Hematopoietic multipotent progenitor cell (in vitro differentiated cells): ENCODE measurements at regions not wholly inside any gene's neighbourhood (a gene's known extent, or its start where the extent isn't known, plus 50 kb on each side); places are given as distances from the start of the nearest gene placed in this dataset.
"Not testable (repeated sequence)": the region's sequence is repeated elsewhere in the genome, so short reads cannot be mapped to it uniquely, and the experiment has no call there.

ENCODE experiments used
- DNase-seq, 3 donors: peaks; one replicate each; pipeline ENCODE4 v3.0.0-alpha.2; 2011 to 2015; ENCODE audit warnings: low read depth in 2 of 3, low spot score in 2 of 3

DNA sequence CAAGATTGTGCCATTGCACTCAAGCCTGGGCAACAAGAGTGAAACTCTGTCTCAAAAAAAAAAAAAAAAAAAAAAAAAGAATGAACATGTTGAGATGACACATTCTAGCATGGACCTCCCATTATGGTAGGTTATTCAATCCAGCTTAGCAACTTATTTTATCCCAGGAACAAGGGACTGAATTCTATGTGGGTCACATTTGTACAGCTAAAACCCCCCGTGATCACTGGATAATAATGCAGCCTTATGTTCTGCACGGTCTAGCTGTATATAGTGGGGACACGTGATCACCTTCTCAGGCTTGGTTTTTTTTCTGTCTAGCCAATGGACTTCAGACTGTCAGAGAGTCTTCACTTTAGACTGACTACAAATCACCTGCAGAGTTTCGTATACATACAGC is 115.2 kb upstream of the FRG1 start:
- no peak for DNase-seq

DNA sequence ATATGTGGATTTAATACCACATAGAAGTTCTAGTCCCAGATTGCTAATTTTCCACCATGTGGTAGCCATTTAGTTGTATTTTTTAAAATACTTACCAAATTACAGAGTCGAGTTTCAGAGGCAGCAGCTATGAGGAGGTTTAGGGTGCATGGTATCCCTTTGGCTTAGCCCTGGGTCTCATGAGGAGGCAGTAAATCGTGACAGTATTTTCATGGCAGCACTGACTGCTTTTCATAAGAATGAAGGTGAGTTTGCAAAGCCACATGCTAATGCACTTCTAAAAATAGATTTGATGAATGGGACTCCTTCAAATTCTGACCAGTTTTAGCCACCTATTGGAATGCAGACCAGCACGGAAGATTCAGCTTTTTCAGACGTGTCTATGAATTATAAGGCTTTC is 114.0 kb upstream of the FRG1 start:
- DNase-seq, result no peak

DNA sequence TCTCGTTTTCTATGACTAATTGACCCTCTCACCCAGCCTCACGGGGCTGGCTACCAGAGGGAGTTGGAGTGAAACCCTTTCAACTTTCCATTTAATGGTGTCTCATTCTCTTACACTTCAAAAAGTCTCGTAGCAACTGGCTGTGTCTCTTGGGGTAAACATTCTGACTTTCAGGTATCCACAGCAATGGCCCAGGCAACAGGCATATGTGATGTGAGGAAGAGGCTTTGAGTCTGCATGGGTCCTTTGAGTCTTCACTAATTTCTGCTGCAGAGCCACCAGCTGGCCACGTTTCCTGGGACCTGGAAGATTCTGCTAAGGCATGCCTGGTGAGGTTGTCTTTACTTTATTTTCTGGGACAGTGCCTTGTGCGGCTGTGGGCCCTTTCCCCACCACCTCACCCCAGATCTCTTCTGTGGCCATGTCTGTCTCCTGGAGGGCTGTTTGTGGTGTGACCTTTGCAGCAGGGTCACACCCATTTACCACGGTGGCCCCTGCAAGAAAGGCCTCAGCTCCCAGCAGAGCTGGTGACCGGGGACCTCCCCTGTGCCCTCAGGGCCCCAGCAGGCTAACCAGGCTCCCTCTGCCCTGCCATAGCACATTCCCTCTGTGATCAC is 112.5 kb upstream of the FRG1 start:
- no peak for DNase-seq

DNA sequence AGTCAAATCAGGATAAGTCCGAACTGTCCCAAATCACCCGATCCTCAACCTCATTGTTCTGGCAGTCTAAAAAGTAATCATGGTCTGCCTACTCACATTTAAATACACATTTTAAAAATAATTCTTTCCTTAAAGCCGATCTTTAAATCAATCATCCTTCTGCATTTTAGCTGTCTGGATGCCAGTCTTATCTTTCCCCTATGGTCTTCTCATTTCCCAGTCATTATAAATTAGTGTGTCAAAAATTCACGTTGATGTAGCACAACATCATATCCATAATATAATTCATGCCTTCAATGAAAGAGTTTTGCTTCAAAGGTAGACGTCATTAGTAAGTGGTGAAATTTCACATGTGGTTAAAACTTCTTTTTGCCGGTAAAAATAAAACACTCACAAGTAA is 108.1 kb upstream of the FRG1 start:
- no peak for DNase-seq

DNA sequence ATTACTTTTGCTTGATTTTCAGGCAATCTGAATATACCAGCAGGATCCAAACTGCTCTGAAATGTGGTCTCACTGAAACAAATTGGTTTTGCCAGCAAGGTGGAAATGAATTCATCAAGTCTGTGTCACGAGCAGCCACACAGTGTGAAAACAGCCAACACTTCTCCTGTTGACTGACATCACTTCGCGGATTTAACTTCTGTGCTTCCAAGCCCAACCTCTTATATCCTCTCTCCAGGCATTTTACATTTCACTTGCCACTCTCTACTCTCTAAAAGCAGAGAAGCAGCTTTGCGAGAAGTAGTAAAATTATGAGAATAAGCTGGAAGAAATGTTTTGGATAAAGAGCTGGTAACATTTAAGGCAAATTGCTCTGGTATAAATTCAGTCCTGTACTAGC is 106.1 kb upstream of the FRG1 start:
- DNase-seq, result no peak

DNA sequence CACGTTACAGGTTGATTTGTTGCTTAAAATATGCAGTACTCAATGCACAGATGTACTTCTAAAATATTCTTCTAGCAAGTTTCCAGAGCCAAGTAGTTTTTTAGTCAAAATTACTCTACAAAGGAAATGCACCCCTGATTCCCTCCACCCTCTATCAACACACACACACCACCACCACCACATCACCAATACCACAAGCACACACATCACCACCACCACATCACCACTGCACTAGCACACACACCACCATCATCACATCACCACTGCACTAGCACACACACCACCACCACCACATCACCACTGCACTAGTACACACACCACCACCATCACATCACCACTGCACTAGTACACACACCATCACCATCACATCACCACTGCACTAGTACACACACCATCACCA is 105.2 kb upstream of the FRG1 start:
- DNase-seq, result no peak

DNA sequence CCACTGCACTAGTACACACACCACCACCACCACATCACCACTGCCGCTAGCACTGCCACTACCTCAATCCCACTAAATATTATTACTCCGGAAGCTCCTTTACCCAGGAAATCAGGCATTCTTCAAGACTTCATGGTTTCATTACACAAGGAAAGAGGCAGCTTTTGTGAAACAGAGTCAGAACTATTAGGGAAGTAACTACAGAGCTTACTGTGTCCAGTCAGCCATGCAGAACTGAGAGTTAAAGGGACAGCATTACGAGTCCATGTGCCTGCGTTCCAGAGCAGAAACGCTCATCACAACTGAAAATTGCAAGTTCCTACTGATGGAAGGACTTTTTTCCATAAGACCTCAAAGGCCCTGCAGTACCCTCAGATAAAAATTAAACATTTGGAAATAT is 103.2 kb upstream of the FRG1 start:
- no peak for DNase-seq

DNA sequence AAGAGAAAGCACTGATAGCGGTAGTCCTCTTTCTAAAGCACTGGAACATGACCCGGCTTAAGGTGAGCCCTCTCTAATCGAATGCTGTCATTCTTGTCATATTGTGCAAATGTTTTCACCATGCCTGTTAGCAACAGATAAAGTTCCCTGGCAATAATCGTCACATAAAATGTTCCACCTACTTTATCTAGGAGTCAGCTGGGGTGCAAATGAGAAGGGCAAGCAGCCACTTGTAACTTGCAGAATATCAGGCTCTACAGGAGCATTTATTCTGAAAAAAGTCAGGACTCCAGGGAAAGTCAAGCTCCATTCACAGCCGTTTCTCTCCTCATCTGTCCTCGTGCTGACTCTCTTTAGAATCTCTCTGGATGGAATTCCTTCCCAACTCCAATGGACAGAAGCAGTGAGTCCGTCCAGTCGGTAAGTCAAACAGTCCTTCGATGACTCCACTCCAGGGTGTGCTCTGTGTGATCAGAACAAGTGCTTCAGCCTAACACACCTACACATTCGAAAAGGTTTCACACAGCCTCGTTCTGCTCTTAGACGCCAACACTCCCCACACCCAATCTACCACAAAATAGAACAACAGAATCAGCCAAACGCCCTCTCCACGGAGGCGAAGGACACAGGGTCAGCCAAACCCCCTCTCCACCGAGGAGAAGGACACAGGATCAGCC is 101.7 kb upstream of the FRG1 start:
- no peak for DNase-seq

DNA sequence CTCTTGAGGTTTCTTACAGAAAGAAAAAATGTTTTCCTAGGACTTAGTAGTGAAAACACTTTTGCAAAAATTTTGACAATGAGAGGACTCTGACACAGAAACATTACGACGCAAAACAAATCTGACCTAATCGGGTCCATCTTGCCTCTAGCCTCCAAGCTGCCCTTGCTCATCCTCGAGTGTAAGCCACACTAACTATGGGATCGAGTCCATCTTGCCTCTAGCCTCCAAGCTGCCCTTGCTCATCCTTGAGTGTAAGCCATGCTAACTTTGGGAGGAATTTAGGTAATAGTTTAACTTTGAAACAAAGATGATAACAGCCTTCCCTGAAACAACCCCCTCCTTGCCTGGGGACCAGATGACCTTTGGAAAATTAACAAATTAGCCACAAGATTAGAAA is 100.3 kb upstream of the FRG1 start:
- no peak for DNase-seq

DNA sequence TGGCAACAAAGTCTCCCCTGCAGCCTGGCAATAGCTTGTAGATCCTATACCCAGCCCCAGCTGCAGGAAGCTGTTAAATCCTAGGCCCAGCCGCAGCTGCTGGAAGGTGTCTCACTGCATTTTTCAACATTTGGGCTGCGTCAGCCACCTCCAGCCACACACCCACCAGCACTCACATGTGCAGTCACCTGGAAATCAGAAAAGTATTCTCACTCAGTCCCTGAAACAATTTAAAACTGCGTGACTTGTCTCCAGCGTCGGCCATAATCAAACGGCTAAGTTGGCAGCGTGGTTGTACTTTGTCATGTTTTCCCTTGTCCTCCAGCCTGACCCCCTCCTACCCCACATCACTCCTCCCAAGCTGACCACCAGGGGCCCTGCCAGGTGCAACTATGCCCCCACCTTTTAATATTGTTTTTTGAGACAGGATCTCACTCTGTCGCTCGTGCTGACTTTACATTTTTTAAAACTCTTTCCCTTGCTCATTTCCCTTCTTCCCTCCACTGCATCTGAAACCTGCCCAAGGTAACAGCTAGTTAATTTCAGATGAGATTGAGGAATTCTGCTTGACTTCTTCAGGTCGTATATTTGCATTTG is 97.2 kb upstream of the FRG1 start:
- DNase-seq, result no peak

DNA sequence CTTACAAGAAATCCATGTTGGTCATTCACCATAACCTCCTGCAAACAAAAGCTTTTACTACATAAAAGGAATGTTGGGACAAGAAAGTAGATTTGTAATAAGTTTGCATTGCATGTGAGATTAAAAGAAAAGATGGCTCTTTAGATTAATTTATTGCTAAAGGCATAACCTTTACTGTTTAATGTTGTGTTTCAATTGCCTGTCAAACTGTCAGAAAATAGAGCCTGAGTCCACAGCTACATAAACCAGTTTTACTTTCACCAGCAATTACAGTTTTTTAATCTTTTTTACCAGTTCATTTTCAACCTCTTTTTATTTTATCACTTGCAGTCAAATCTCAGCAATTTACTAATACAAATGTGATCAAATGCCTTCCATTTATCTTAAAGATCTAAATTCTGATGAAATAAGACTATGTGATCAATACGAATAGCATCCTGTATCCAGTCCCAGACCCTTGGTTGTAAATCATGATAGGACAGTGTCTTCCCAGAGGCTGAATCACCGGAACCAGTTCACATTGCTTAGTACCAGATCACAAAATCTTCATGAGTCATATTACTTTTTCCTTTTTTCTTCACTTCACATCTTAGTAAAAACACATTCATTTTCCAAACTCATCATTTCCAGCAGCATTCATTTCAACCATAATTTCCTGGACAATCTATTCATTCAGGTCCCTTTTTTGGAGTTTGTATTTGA is 95.4 kb upstream of the FRG1 start:
- no peak for DNase-seq

DNA sequence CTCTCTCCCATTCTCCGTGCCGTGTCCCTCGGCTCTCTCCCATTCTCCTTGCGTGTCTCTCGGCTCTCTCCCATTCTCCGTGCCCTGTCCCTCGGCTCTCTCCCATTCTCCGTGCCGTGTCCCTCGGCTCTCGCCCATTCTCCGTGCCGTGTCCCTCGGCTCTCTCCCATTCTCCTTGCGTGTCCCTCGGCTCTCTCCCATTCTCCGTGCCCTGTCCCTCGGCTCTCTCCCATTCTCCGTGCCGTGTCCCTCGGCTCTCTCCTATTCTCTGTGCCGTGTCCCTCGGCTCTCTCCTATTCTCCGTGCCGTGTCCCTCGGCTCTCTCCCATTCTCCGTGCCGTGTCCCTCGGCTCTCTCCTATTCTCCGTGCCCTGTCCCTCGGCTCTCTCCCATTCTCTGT is 94.6 kb upstream of the FRG1 start:
- DNase-seq, result not testable (repeated sequence)

DNA sequence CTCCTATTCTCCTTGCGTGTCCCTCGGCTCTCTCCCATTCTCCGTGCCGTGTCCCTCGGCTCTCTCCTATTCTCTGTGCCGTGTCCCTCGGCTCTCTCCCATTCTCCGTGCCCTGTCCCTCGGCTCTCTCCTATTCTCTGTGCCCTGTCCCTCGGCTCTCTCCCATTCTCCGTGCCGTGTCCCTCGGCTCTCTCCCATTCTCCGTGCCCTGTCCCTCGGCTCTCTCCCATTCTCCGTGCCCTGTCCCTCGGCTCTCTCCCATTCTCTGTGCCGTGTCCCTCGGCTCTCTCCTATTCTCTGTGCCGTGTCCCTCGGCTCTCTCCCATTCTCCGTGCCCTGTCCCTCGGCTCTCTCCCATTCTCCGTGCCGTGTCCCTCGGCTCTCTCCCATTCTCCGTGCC is 94.1 kb upstream of the FRG1 start:
- DNase-seq, result not testable (repeated sequence)

DNA sequence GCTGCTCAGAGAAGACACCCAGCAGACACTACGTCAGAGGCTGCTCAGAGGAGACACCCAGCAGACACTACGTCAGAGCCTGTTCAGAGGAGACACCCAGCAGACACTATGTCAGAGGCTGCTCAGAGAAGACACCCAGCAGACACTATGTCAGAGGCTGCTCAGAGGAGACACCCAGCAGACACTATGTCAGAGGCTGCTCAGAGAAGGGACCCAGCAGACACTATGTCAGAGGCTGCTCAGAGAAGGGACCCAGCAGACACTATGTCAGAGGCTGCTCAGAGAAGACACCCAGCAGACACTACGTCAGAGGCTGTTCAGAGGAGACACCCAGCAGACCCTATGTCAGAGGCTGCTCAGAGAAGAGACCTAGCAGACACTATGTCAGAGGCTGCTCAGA is 92.0 kb upstream of the FRG1 start:
- not testable (repeated sequence) for DNase-seq

DNA sequence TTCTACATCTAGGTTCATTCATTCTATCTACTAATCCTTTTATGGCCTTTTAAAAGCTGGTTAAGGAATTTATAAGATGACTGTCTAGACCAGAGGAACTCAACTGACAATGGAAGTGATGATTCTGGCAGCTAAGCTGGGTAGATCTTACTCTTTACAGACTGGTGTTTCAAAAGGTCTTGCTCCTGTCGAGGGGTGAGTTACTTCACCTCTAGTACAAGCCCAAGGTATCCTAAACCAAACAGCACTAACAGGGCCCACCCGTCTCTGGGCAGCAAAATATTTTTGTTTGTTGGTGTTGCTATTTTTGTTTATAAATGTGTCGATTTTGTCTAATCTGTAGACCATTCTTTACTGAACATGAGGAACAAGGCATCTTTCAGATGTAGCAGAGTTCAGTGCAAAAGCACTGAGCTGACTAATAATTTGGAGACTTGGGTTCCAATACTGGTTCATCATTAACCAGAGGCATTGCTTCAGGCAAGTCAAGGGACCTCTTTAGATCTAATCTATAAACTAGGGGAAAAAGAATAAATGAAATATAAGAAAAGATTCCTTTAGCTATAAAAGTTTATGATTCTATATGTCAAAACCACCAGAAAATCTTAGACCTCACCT is 90.3 kb upstream of the FRG1 start:
- no peak for DNase-seq

DNA sequence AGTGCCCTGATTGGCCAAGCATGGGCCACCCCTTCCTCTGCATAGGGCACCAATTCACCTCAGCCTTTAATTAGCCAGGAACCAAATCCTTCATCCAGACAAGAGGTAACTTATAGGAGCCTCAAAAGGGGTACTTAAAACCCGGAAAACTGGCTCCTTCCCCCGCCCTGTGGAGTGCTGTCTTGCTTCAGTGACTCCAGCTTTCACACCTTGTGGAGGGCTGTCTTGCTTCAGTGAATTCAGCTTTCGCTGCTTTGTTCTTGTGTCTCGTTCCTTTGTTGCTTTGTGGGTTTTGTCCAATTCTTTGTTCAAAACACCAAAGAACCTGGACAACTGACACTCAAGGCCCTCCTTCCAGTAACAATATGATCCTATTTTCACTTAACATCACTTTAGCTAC is 82.2 kb upstream of the FRG1 start:
- no peak for DNase-seq

DNA sequence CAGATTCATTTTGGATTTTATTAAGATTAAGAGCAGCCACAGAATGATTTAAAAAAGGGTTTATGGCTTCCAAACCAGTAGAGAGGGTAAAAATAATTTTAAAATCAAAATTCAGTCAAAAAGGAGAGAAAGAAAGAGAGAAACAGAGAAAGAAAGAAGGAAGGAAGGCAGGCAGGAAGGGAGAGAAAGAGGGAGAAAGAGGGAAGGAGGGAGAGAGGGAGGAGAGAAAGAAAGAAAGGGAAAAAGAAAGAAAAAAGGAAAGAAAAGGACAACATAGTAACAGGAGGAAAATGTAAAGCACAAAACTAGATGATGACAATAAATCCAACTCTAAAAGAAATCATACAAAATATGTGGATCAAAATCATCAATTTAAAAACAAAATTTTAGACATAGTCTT is 79.6 kb upstream of the FRG1 start:
- DNase-seq, result no peak

DNA sequence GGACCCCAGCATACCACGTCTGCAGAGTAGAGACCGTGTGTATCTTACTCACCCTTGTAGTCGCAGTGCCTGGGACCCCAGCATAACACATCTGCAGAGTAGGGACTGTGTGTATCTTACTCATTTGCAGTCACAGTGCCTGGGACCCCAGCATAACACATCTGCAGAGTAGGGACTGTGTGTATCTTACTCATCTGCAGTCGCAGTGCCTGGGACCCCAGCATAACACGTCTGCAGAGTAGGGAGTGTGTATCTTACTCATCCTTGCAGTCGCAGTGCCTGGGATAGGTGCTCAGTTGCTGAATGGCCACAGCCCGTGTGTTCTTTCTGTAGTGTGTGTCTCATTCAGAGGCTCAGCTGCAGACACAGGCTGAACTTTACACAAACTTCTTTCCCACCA is 71.4 kb upstream of the FRG1 start:
- DNase-seq, result no peak

DNA sequence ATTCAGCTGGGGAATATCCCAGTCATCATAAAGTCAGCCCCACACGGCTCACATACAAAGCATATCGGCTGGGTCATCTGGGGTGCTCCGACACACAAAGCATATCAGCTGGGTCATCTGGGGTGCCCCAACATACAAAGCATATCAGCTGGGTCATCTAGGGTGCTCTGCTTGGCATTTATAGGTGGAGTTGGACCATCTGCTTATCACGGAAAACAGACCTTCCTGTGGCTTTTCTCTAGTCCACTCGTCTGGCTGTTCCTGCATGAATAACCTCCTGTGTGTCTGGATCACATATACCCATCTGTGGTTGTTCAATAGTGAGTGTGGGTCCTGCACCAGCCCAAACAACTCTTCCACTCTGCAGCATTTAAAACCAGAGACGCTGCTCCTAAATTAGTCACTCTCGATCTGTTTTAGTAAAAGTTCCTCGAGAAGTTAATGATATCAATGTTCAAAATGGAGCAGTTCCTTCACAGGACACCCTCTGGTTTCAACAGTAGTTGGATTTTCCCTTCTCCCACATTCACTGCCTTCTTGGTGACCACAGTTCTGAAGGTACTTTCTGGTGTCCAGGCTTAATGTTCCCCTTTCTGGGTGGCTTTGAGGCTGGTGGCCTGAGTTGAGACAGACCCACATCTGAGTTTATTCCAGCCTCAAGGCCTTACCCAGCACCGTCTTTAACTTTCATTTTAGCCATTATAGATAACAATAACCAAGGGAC is 70.0 kb upstream of the FRG1 start:
- no peak for DNase-seq

DNA sequence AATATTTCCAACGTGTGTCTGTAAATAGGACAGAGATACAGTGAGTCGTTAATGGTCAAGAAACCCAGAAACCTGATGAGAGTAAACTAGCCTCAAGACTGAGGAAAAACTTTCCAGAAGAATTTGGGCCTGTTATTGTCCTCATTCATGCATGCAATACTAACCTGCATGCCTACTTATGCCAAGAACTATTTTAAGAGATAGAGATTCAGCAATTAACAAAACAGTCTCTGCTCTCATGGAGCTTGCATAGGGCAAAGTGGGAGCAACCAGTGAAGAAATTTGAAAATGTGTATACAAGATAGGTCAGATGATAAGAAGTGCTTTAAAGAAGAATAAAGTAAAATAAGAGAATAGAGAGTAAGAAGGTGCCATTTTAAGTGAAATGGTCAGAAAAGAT is 66.1 kb upstream of the FRG1 start:
- no peak for DNase-seq

DNA sequence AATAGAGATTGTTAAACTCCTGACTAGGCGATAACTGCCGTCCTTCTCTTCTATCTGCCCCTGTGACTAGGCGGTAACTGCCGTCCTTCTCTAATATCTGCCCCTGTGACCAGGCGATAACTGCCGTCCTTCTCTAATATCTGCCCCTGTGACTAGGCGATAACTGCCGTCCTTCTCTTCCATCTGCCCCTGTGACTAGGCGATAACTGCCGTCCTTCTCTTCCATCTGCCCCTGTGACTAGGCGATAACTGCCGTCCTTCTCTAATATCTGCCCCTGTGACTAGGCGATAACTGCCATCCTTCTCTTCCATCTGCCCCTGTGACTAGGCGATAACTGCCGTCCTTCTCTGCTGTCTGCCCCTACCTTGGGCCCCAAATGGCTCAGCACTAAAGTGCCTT is 59.5 kb upstream of the FRG1 start:
- DNase-seq, result peak in 1 of 3 donors; percentile 0
